ENCODE measurements at regions not wholly inside any gene's neighbourhood (a gene's known extent, or its start where the extent isn't known, plus 50 kb on each side); places are given as distances from the start of the nearest gene placed in this dataset.

DNA sequence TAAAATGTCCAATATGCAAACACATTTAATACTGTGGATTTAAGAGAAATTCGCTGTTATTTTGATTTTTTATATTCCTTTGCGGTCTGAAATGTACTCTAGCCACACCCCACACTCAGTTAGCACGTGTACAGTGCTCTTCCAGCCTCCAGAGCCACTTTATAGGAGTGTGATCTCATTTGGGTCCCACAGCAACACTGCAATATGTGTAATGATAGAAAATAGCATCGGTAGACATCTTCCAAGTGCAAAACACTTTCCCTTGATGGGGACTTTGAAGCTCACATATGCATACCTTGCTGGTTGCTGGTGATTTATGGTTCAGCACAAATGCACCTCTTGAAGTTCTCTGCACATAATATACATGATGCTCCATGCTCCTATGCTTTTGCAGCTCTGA, 148.3 kb downstream of the GAS1 start:
- ChIA-PET POLR2A (no interaction called here), CTCF (no interaction called here)
- no peak overlapping the region for H3K4me3 ChIP-seq (ENCODE audit: low read depth, low read length)
- DNase-seq (ENCODE audit: low read depth, low spot score): no peak
- no peak for TF ChIP-seq CTCF (IDR thresholded peaks at IDR 0.05; ENCODE audit: insufficient read depth, low read length, missing control alignments)

- ChIA-PET POLR2A (no interaction called here), CTCF (interaction anchor here (0.7 to 3.4 kb wide), 3 partner anchors 17 to 310 kb away, joined by 3 to 16 read pairs (median 3); no protein-coding TSS in a partner anchor)
- DNase-seq (ENCODE audit: low read depth, low spot score): no peak
Observed at GRCh38 chr9:86796666-86797065, 150.6 kb downstream of the GAS1 start.

GRCh38 chr9:86795823-86796553, 151.3 kb downstream of the GAS1 start:
- POLR2A ChIA-PET: interaction anchor here (1.0 kb wide), 1 partner anchor 151 kb away, joined by 6 read pairs; the partner anchor contains the start of gene GAS1
- DNase-seq (ENCODE audit: low read depth, low spot score): peak; percentile 86
- peak; percentile 59 for TF ChIP-seq CTCF (IDR thresholded peaks at IDR 0.05; ENCODE audit: insufficient read depth, low read length, missing control alignments)
- CTCF ChIA-PET: interaction anchor here (0.7 to 3.4 kb wide), 7 partner anchors 9 to 363 kb away, joined by 3 to 16 read pairs (median 3); no protein-coding TSS in a partner anchor
- peak overlapping the region; percentile 34; the same call in 1 of the 2 replicates for H3K4me3 ChIP-seq (ENCODE audit: low read depth, low read length)

More at GRCh38 chr9:86796666-86797065, 150.6 kb downstream of the GAS1 start:
- no peak overlapping the region for H3K4me3 ChIP-seq (ENCODE audit: low read depth, low read length)
- TF ChIP-seq CTCF (IDR thresholded peaks at IDR 0.05; ENCODE audit: insufficient read depth, low read length, missing control alignments): no peak

DNA sequence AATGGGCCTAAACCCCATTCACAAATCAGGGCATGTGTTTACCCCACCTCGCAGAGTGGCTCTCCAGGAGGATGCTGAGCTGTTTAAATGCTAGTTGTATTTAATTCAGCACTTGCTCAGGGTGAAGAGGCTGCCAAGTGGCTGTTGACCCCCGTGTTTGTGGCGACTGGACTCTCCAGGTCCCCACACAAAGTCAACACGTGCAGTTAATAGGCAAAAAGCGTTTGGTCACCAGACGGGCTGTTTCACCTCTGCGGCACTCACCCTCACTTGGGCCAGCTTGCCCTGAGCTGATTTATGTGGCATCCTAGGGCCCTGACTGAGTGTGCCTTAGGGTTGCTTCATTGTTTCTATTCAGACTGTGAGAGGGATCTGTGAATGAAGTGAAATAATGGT, 152.3 kb downstream of the GAS1 start:
- CTCF ChIA-PET: interaction anchor here (0.7 to 3.4 kb wide), 6 partner anchors 10 to 362 kb away, joined by 3 to 16 read pairs (median 6); no protein-coding TSS in a partner anchor
- DNase-seq (ENCODE audit: low read depth, low spot score): no peak
- H3K4me3 ChIP-seq (ENCODE audit: low read depth, low read length): peak overlapping the region; percentile 34
- POLR2A ChIA-PET: interaction anchor here (0.6 to 0.9 kb wide), 2 partner anchors 63 to 315 kb away, joined by 3 read pairs; no protein-coding TSS in a partner anchor
- TF ChIP-seq CTCF (IDR thresholded peaks at IDR 0.05; ENCODE audit: insufficient read depth, low read length, missing control alignments): no peak

DNA sequence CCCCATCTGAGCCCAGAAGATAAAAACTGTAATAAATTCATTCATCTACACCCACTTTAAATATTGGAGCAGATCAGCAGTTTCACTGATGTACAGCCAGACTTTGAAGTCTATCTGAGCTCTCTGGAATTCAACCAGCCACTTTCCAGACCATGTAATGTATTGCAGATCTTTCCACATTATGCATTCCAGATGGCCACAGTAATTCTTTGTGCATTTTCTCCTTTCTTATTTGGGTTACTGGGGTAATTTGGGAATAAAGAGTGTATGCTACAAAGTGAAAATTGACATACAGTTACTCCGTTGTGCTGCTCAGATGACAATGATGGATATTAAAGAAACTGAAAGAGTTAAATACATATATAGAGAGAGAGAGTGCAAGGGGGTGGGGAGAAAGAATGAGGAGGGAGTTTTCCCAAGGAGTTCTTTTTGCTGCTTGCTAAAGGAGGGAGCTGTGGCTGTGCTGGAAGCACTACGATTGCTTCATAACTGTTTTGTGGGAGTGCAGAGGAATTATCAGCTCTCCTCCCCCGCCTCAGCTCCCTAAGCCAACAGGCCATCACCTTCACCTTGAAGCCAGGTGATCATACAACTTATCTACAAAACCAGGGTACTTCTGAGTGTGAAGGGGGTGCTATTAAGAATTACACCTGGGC, 152.8 kb downstream of the GAS1 start:
- no peak for TF ChIP-seq CTCF (IDR thresholded peaks at IDR 0.05; ENCODE audit: insufficient read depth, low read length, missing control alignments)
- DNase-seq (ENCODE audit: low read depth, low spot score): peak; percentile 70
- POLR2A ChIA-PET: interaction anchor here (0.6 to 0.9 kb wide), 2 partner anchors 63 to 315 kb away, joined by 3 read pairs; no protein-coding TSS in a partner anchor
- H3K4me3 ChIP-seq (ENCODE audit: low read depth, low read length): peak overlapping the region; percentile 34
- CTCF ChIA-PET: interaction anchor here (0.7 to 3.4 kb wide), 5 partner anchors 11 to 361 kb away, joined by 3 to 16 read pairs (median 7); no protein-coding TSS in a partner anchor

DNA sequence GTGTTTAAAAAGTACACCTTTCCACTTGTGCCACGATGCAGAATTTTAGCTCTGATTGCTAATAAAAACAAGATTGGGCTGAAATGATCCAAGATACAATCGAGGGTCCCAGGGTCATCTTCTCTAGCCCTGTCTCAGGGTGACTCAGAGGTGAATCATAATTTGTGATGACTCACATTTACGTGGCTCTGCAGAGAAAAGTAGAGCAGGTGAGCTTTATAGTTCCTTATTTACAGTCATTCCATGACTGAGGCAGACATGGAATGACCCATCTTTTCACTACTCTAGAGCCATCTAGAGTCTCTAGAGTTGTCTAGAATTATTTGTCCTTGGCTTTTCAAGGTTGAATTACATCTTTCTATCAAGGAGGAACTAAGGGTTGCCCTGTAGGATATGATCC, 155.2 kb downstream of the GAS1 start:
- ChIA-PET CTCF (interaction anchor here (0.7 to 1.5 kb wide), 4 partner anchors 8 to 307 kb away, joined by 3 to 4 read pairs (median 3); no protein-coding TSS in a partner anchor), POLR2A (no interaction called here)
- no peak for TF ChIP-seq CTCF (IDR thresholded peaks at IDR 0.05; ENCODE audit: insufficient read depth, low read length, missing control alignments)
- DNase-seq (ENCODE audit: low read depth, low spot score): no peak
- H3K4me3 ChIP-seq (ENCODE audit: low read depth, low read length): no peak overlapping the region
